D341Med (cell line): ENCODE measurements at regions not wholly inside any gene's neighbourhood (a gene's known extent, or its start where the extent isn't known, plus 50 kb on each side); places are given as distances from the start of the nearest gene placed in this dataset.

Experiments
- DNase-seq: peaks from one replicate; pipeline ENCODE4 v3.0.0; 2012; ENCODE audit warnings: low spot score

DNA sequence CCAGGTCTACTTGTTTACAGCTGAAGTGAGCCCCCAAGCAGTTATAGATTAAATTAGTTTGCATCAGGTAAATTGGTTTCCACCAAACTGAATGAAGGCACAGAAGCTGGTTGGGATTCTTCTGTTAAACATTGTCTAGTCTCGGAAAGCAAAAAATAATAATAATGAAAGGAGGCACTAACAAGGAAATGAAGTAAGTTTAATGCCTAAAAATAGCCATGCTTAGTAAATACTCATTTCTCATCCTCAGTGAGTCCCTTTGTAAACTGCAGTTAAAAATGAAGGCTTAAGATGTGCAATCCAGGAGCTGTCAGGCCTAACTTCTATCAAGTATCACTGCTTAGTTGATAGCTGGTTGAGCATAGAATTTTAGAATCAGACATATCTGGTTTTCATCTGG is 113.5 kb downstream of the BTG1 start:
- no peak for DNase-seq

- DNase-seq = no peak
These were observed 115.0 kb downstream of the BTG1 start for GRCh38 chr12:92030618-92031017.

DNA sequence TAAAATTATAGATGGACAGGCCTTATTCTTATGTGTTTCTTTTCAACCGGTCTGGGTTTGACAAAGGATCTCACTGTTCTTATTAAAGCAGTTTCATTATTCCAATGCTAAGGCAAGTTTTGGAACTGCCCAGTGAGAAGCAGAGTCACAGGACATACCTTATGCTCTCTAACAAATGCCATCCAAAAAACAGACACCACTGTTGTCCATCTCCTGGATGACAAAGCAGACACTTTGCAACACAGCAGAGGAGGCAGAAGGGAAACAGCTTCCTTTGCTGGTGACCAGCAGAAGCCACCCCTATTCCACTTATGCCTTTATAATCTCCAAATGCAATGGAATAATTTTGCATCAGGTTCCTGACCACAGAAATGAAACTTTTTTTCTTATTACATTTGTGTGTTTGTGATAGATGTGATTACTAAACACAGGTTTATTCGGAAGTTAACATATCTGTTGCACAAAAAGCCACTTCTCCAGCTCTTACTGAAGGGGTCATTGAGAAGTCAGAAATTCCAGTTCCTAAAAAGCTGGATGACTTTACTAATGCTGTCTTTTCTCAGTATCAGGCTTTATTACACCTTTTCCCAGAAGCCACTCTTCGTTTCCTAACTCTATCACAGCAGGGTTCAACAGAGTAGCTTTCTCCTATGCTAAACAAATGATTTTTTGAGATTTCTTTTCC is 115.6 kb downstream of the BTG1 start:
- DNase-seq = no peak

GRCh38 chr12:92029136-92029535 is 116.5 kb downstream of the BTG1 start:
- DNase-seq = no peak

DNA sequence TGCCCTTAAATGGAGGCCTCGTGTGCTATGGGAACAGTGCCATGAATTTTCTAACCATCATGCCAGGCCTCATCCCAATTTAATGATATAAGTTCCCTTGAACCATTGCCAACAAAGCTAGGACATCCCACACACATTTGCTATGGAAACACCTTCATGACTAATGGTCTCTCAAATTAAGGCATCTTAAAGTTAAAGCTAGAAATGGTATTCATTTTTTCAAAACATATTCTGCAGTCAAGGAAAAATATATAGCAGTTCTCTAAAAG is 117.3 kb downstream of the BTG1 start:
- DNase-seq = no peak

DNA sequence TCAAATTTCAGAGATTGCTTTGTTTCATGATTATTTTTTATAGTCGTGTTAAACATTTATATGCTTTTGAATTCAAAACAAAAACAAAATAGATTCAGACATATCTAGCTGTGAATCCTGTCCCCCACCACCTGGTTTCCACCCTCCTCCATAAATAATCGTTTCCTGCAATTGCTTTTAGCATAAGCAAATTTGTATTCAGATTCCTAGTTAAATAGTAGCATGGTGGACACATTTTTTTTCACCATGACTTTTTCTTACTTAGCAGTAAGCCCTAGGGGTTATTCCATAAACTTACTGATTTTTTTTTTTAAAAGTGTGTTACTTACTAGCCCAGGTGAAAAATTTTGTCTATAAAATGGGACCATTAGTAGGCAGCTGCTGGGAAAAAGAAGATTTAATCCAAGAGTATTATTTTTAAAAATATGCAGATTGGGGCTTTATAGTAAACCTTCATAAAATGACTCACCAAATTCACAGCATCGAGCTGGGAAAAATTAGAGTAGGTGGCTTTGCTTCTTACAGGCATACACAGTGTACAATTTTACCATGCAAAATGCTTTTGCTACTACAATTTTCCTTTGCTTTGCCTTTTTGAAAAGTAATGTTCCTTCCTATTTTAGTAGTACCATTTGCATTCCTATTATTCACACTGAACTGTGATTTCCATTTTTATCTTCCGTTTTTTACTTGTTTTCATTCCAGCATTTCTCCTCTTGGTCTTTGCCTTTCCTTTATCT is 117.8 kb downstream of the BTG1 start:
- no peak for DNase-seq

DNA sequence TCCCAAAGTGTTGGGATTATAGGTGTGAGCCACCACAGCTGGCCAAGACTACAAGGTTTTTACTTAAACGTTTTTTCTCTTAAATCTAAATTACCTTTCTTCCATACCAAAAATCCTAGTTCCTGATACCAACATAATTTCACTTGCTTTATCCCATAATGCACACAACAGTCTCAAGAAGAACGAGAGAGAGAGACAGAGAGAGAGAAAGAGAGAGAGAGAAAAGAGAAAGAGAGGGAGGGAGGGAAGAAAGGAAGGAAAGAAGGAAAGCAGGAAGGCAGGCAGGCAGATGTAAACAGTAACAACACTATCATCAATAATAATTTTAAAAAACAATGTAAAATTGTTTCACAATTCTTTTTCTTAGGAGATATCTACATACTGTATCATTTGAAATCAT is 118.4 kb downstream of the BTG1 start:
- DNase-seq = no peak

GRCh38 chr12:92025462-92026207 is 120.0 kb downstream of the BTG1 start:
- no peak for DNase-seq

DNA sequence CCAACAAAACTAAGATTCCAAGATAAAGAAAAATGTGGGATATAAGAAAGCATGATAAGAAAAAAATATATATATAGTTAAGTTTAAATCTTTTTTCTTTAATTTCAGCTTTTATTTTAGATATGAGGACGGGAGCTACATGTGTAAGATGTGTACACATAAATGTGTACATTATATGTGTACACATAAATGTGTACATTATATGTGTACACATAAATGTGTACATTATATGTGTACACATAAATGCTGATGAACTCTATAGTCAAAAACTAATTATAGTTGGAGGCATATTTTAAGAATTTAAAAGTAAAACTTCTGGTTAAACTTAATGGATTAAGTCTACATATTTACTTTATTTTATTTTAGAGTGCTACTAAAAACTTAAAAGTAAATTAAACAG is 123.6 kb downstream of the BTG1 start:
- DNase-seq = no peak

DNA sequence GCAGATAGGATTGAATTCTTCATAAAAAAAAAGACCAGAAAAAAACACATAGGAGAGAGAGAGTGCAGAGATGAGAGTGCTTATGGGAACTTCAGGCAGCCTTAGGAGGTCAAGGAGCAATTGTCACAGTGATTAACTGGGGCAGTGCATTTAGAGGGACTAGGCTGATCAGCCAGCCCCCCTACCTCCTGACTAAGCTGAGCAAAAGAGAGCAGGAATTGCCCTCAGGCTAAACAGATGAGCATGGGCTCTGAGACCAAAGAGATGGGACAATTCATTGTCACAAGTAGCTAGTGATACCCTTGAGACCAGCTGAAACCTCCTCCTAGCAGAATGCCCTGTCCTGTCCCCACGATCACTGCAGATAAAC is 124.0 kb downstream of the BTG1 start:
- no peak for DNase-seq

- no peak for DNase-seq
These were observed 124.5 kb downstream of the BTG1 start for GRCh38 chr12:92020983-92021665.

DNA sequence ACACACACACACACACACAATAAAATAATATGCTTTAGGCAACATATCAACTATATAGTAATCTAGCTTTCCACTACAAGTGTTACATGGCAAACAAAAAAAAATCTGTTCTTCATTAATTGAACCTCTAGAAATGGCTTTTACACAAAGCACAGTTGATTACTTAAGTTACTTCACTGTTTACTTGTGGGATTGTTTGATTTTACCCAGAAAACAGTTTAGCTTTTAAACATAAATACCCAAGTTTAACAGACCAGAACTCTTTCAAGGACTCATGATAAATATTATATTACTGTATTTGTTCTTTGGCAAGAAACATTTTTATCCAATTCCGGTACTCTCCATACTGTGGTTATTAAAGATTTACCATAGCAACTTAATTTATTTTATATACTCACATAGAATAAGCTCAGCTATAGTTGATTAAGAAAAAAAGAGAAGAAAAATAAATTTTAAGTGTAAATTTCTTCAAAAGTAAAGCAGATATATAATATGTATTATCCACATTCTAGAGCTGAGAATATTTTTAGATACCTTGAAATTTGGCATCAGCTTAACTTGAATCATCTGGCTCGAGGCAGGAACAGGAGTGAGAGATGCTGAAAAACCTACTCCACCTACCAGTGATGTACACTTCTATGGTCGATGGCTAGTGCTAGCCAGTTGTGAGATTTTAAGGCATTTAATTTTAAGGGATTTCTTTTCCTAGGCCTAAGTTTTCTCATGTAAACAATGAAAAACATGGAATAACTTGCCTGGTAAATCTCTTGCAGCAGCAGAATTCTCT is 126.0 kb downstream of the BTG1 start:
- no peak for DNase-seq

DNA sequence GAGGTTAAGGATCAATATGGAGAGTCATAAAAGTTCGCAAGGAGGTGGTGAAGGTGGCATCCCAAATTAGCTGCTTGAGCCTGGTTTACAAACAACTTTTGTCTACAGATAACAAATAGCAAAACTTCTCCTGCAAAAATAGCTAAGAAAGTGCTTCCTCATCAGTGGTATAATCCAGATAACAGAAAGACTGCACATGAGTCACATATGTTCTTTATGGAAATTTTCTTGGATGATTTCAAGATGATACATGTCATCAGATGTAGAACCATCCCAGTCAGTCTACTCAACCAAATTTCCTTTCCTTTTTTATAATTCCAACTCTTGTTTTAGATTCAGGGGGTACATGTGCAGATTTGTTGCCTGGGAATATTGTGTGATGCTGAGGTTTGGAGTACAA is 133.0 kb downstream of the BTG1 start:
- DNase-seq = no peak

- no peak for DNase-seq
These were observed 134.6 kb downstream of the BTG1 start for GRCh38 chr12:92010853-92011701.

DNA sequence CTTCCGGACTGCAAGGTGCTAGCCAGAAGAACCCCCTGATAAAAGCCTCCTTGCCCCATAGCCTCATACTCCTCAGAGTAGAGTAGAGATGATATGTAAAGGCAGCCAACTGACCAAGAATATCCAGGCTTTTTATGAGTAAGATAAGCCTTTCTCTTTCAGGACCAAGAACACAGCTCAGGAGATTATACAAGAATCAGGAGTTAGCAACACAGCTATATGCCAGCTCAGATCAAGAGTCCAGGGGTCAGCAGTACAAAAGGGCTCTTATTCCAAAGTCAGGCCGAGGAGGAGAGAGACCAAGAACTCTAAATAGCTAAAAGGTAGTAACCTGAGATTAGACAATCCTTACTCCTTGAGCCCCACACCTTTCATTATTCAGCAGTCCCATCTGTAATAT is 135.3 kb downstream of the BTG1 start:
- no peak for DNase-seq

DNA sequence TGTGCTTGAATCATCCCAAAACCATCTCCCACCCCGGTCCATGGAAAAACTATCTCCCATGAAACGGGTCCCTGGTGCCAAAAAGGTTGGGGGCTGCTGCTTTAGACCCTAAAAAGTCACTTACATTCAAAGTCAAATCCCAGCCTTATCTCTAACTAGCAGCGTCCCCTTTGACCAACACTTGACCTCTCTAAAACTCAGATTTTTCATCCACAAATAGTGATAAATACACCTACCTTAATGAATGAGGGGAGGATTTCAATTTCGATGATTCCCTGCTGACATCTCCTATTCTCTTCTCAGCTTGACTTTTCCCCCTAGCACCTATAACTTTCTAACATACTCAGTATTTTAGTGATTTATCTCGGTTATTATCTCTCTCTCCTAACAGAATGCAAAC is 137.3 kb downstream of the BTG1 start:
- DNase-seq = no peak

GRCh38 chr12:92007787-92008186 is 137.9 kb downstream of the BTG1 start:
- DNase-seq = no peak

DNA sequence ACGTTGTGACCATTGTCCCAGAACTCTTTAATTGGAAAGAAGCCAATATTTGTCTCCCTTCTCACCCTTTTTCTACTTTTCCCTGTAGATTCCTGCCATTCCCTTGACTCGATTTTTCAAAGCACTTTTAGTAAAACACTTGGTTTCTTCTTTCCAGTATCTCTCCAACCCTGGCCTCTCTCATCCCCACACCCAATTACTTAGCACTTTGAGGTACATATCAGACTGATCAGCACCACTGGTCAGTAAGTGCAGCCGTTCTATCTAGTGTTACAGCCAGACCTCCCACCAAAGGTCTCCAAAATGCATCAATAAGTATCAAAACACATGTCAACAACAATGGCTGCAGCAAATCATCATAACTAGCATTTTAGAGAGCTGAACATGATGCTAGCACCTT is 141.9 kb downstream of the BTG1 start:
- DNase-seq = no peak

- no peak for DNase-seq
These were observed 142.8 kb downstream of the BTG1 start for GRCh38 chr12:92002673-92003382.

DNA sequence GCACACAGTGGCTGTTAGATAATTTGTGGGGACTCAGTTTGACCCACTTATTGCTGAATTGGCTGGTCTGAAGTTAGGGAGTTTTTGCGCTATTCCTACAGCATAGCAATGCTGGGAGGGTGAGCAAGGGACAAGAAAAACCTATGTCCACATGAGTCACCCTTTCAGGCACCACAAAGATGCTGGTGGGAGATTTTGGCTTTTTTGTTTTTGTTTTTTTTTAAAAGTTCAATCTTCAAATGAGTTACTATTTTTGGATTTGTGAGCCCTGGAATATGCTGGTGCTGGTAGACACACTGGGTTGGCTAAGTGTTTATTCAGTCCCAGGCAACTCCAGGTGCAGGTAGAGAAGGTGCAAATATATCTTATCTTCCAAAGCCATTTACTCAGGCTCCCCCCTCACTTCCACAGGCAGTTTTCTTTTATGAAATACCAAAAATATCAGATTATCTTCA is 143.4 kb downstream of the BTG1 start:
- no peak for DNase-seq
